Uterus (tissue), 3 donors: ENCODE measurements at regions not wholly inside any gene's neighbourhood (a gene's known extent, or its start where the extent isn't known, plus 50 kb on each side); places are given as distances from the start of the nearest gene placed in this dataset.
"Not testable (repeated sequence)": the region's sequence is repeated elsewhere in the genome, so short reads cannot be mapped to it uniquely, and the experiment has no call there.

Source experiments
- DNase-seq, 2 donors: peaks; one replicate each; pipeline ENCODE4 v3.0.0-alpha.2; 2019 to 2020
- H3K27ac ChIP-seq, 2 donors: fragments of 200-600 bp; sonication (generic); 1 replicate in 1 of 2; 2 replicates in 1 of 2; pipeline ENCODE4 v1.5.1; 2016 to 2018
- H3K27me3 ChIP-seq, 2 donors: fragments of 200-600 bp; sonication (generic); one replicate each; pipeline ENCODE4 v1.5.1; 2018 to 2019; ENCODE audit warnings: control low read depth in 1 of 2
- H3K36me3 ChIP-seq, 2 donors: fragments of 200-600 bp; sonication (generic); one replicate each; pipeline ENCODE4 v1.5.1; 2019; ENCODE audit warnings: control low read depth in 1 of 2
- H3K4me1 ChIP-seq, 2 donors: fragments of 200-600 bp; sonication (generic); one replicate each; pipeline ENCODE4 v1.5.1; 2018 to 2019; ENCODE audit warnings: control low read depth in 1 of 2
- H3K4me3 ChIP-seq, 2 donors: fragments of 200-600 bp; sonication (generic); 1 replicate in 1 of 2; 2 replicates in 1 of 2; pipeline ENCODE4 v1.5.1; 2018 to 2019; ENCODE audit warnings: mild to moderate bottlenecking in 1 of 2
- H3K9me3 ChIP-seq, 2 donors: fragments of 200-600 bp; sonication (generic); one replicate each; pipeline ENCODE4 v1.5.1; 2019; ENCODE audit warnings: control low read depth in 1 of 2
- POLR2A ChIP-seq, 2 donors: fragments of 450-650 bp; IDR thresholded peaks; one replicate each; pipeline ENCODE4 v1.6.1; 2016; ENCODE audit warnings: antibody characterized with exemption in 2 of 2, mild to moderate bottlenecking in 1 of 2, moderate library complexity in 1 of 2
- intact Hi-C: fragments of 100-400 bp; cut with DNase I; formaldehyde crosslinking; loops from one replicate; pipeline ENCODE4 v1.15.1; 2023; ENCODE audit warnings: low total_unique reads
- TF ChIP-seq, protein P1 (sequence below), 4 experiments: fragments of 200-600 bp in 2 of 4; fragments of 450-650 bp in 2 of 4; sonication (generic) in 2 of 4; IDR thresholded peaks; one replicate each; pipeline ENCODE4 v1.5.1; 2016 to 2019; ENCODE audit warnings: antibody characterized with exemption in 4 of 4, mild to moderate bottlenecking in 2 of 4, moderate library complexity in 1 of 4
- donor health status: DM: yes; HTN: yes; CAD: no.

GRCh38 chr7:156324201-156324600 is 316.4 kb upstream of the RNF32 start:
- Histone ChIP-seq H3K36me3 (no peaks in the 10 kb centered on the region), H3K9me3 (no peaks in the 10 kb centered on the region), H3K4me3 (no peak overlapping the region), H3K27me3 (no peaks in the 10 kb centered on the region), H3K4me1 (no peaks in the 10 kb centered on the region), H3K27ac (no peak overlapping the region)
- TF ChIP-seq, protein P1, sequence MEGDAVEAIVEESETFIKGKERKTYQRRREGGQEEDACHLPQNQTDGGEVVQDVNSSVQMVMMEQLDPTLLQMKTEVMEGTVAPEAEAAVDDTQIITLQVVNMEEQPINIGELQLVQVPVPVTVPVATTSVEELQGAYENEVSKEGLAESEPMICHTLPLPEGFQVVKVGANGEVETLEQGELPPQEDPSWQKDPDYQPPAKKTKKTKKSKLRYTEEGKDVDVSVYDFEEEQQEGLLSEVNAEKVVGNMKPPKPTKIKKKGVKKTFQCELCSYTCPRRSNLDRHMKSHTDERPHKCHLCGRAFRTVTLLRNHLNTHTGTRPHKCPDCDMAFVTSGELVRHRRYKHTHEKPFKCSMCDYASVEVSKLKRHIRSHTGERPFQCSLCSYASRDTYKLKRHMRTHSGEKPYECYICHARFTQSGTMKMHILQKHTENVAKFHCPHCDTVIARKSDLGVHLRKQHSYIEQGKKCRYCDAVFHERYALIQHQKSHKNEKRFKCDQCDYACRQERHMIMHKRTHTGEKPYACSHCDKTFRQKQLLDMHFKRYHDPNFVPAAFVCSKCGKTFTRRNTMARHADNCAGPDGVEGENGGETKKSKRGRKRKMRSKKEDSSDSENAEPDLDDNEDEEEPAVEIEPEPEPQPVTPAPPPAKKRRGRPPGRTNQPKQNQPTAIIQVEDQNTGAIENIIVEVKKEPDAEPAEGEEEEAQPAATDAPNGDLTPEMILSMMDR (IDR thresholded peaks at IDR 0.05), result no peak
- no peak for TF ChIP-seq POLR2A (IDR thresholded peaks at IDR 0.05)
- intact Hi-C loops, result no loop called here
- no peak for DNase-seq

DNA sequence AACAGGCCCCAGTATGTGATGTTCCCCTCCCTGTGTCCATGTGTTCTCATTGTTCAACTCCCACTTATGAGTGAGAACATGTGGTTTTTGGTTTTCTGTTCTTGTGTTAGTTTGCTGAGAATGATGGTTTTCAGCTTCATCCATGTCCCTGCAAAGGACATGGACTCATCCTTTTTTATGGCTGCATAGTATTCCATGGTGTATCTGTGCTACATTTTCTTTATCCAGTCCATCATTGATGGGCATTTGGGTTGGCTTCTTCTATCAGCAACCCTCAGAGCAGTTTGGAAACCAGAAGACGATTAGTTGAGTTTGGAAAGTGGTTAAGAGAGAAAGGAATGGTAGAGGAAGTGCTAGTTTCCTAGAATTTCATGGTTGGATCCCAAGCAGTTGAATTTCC is 319.1 kb upstream of the RNF32 start:
- DNase-seq, H3K27ac ChIP-seq, H3K4me3 ChIP-seq, H3K9me3 ChIP-seq, intact Hi-C loops, H3K27me3 ChIP-seq, H3K36me3 ChIP-seq, H3K4me1 ChIP-seq: not testable (repeated sequence)

DNA sequence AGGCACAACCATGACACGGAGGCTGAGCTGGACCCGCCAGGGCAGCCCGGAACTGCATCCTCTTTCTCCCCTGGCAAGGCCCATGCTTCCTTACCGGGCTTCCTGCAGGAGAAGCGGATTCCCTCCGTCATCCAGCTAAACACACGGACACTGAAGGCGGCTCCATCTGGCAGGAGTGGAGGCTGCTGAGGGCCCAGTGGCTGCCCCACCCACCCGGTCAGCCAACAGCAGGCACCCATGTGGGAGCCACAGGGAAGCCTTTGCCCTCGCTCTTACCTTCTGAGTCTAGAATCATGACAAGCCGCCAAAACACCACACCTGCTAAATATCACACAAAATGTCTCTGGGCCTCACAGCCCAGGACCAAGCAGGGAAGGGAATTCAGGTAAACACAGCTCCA is 321.6 kb upstream of the RNF32 start:
- intact Hi-C loops, result no loop called here
- TF ChIP-seq POLR2A (IDR thresholded peaks at IDR 0.05), result no peak
- TF ChIP-seq, protein P1 (IDR thresholded peaks at IDR 0.05), result no peak

GRCh38 chr7:156318426-156318825 is 322.1 kb upstream of the RNF32 start:
- Histone ChIP-seq H3K27me3 (no peaks in the 10 kb centered on the region), H3K9me3 (peaks cover 0 to 4% of the 10 kb centered on the region in 2 donors), H3K27ac (no peak overlapping the region), H3K4me3 (no peak overlapping the region), H3K36me3 (no peaks in the 10 kb centered on the region), H3K4me1 (no peaks in the 10 kb centered on the region)
- no peak for DNase-seq
- TF ChIP-seq, protein P1 (IDR thresholded peaks at IDR 0.05), result no peak
- no peak for TF ChIP-seq POLR2A (IDR thresholded peaks at IDR 0.05)
- intact Hi-C loops, result no loop called here

More for the DNA sequence above, 321.6 kb upstream of the RNF32 start:
- Histone ChIP-seq H3K36me3 (no peaks in the 10 kb centered on the region), H3K9me3 (peaks cover 0 to 4% of the 10 kb centered on the region in 2 donors), H3K27me3 (no peaks in the 10 kb centered on the region), H3K4me1 (no peaks in the 10 kb centered on the region), H3K4me3 (no peak overlapping the region), H3K27ac (no peak overlapping the region)
- no peak for DNase-seq

DNA sequence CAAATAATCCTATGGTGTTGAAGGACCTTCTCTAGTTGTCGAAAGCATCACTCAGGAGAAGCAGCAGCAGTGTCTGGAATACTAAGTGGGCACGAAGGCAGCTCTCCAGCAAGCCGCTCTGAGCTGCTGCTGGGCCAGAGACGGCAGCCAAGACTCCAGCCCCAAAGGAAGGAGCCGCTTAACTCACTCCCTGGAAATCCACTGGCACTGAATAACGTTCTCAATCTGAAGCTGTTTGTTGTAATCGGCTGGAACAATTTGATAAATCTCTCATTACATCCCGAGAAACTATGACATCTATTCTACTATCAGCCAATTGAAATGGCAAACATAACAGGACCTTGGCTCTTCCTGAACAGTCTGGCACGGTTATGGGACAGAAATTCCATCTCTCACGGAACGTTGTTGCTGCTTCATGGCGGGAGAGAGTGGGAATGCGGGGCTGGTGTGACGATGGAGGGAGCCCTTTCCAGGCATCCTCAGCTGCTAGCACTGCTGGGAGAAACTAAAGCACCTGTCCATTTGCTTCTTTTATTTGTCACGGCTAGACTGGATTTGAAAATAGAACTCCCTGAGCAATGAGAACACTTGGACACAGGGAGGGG is 331.5 kb upstream of the RNF32 start:
- Histone ChIP-seq H3K27ac (no peak overlapping the region), H3K9me3 (no peaks in the 10 kb centered on the region), H3K27me3 (no peaks in the 10 kb centered on the region), H3K4me3 (no peak overlapping the region), H3K36me3 (no peaks in the 10 kb centered on the region), H3K4me1 (no peaks in the 10 kb centered on the region)
- TF ChIP-seq, protein P1 (IDR thresholded peaks at IDR 0.05), result no peak
- no peak for TF ChIP-seq POLR2A (IDR thresholded peaks at IDR 0.05)
- intact Hi-C loops, result no loop called here
- no peak for DNase-seq

GRCh38 chr7:156307193-156307592 is 333.4 kb upstream of the RNF32 start:
- H3K4me3 ChIP-seq, result no peak overlapping the region
- H3K27ac ChIP-seq, result no peak overlapping the region
- intact Hi-C loops, result no loop called here
- no peak for DNase-seq
- H3K4me1 ChIP-seq, result no peaks in the 10 kb centered on the region
- no peaks in the 10 kb centered on the region for H3K27me3 ChIP-seq
- H3K9me3 ChIP-seq, result no peaks in the 10 kb centered on the region
- no peak for TF ChIP-seq POLR2A (IDR thresholded peaks at IDR 0.05)
- TF ChIP-seq, protein P1 (IDR thresholded peaks at IDR 0.05), result no peak
- no peaks in the 10 kb centered on the region for H3K36me3 ChIP-seq
